NCI-H748 treated with DMSO at 0.1 percent for 48 hours (cell line): ENCODE measurements at regions not wholly inside any gene's neighbourhood (a gene's known extent, or its start where the extent isn't known, plus 50 kb on each side); places are given as distances from the start of the nearest gene placed in this dataset.
"Not testable (repeated sequence)": the region's sequence is repeated elsewhere in the genome, so short reads cannot be mapped to it uniquely, and the experiment has no call there.

ENCODE experiments used
- DNase-seq: peaks from one replicate; lab custom pipeline; 2025; lab: John Stamatoyannopoulos, UW

DNA sequence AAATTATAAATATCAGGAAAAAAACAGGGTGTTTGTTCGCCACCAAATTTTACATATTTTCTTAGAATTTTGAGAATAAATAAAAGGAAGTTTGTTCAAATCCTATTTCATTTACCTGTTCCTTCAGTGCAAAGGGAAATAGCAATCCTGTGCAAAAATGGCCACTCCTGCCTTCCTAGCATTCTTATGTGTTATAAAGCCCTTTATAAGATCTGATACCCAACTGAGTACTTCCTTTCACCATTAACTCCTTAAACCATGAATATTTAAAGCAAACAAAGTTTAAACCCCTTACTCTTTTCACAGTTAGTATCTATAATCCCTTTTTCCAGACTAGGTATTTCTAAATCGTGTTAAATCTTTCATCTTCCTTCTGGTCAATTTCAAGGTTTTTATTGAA lies 427.8 kb downstream of the NR4A2 start:
- DNase-seq, result no peak

DNA sequence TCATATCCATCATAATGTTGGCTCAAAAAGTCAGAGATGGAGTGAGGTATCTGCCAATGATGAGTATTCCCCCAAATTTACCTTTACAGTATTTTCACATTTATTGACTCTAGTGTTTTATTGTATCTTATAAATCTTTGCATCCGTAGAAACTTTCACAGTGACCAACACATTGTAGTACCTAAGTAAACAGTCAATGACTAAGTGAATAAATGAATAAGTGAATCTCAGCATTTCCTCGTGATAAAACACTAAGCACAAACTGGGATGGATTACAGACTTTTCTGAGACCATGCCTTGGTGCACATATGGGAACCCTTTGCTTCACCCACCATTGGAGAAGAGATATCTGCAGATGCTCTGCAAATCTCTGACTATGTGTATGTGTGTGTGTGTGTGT lies 429.9 kb downstream of the NR4A2 start:
- DNase-seq, result no peak

DNA sequence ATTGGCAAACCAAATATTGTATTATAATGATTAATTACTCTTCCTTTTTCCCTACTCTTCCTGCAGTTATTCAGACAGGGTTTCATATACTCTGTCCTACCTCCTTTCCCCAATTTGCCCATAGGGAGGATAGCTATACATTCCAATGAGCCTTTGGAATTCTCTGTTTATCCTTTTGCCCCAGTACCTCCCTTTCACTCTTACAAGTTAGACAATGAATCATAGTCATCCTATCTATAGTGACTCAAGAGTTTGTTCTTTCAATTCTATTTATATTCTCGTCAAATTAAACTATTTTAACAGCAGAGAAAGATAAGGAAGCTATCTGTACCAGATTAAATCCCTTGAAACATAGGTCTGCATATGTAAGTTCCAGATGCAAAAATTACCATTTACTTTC lies 437.5 kb downstream of the NR4A2 start:
- DNase-seq, result no peak

DNA sequence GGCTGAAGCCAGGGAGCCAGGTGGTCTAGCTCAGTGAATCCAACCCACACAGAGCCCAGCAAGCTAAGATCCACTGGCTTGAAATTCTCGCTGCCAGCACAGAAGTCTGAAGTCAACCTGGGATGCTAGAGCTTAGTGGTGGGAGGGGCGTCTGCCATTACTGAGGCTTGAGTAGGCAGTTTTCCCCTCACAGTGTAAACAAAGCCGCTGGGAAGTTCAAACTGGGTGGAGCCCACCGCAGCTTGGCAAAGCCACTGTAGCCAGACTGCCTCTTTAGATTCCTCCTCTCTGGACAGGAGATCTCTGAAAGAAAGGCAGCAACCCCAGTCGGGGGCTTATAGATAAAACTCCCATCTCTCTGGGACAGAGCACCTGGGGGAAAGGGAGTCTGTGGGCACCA lies 452.1 kb downstream of the NR4A2 start:
- peak; percentile 21 for DNase-seq

DNA sequence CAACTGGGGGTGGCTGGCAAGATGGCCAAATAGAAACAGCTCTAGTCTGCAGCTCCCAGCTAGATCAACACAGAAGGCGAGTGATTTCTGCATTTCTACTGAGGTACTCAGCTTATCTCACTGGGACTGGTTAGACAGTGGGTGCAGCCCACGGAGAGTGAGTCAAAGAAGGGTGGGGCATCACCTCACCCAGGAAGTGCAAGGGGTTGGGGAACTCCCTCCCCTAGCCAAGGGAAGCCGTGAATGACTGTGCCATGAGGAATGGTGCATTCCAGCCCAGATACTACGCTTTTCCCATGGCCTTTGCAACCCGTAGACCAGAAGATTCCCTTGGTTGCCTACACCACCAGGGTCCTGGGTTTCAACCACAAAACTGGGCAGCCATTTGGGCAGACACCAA lies 452.6 kb downstream of the NR4A2 start:
- not testable (repeated sequence) for DNase-seq

DNA sequence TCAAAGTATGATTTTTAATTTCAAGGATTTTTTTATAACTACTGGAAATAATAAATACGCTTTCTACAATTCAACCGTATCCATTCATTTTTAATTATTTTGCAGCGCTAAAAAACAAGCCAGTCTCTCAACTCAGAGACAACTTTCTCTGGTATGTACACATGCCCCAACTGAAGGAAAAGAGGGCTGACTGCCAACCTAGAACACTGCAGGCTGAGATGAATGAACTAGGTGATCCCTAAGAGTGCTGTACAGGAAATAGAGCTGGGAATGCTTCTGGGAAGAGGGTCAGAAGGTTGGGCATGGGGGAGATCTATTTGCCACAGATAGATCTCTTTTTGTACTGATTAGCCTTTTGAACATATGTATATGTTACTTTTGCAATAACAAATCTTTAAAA lies 460.1 kb downstream of the NR4A2 start:
- no peak for DNase-seq

DNA sequence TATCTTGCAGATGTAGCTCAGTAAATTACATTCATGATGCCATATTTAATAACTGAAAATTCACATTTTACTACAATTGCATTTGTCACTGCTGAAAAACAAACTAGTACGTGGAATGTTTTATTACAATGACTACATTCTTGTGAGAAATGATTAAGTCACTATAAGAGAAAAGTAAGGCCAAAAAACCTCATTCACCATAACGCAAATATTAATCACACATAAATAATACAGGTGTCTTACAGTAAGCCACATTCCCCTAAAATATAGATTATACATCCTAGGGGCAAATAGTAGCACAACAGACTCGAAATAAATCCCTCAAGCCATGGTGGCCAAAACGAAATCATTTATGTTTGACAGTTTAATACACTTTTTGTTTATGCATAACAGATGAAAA lies 460.6 kb downstream of the NR4A2 start:
- DNase-seq, result no peak

DNA sequence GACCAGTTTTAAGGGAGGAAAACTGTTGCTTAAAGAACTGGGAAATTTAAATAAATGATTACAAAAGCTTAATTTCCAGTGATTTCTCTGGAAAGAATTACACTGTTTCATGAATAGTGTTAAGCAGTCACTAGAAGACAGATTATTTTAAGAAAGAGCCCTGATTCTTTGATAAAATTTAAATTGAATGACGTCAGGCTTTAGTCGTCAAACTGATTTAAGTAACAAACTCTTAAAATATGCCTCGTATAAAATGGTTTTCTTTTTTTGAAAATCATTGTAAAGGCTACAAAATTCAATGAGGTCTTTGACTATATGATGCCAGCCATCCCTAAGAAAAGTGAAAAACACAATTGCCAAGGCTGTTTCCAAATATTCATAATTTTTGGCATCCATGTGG lies 465.0 kb downstream of the NR4A2 start:
- no peak for DNase-seq

DNA sequence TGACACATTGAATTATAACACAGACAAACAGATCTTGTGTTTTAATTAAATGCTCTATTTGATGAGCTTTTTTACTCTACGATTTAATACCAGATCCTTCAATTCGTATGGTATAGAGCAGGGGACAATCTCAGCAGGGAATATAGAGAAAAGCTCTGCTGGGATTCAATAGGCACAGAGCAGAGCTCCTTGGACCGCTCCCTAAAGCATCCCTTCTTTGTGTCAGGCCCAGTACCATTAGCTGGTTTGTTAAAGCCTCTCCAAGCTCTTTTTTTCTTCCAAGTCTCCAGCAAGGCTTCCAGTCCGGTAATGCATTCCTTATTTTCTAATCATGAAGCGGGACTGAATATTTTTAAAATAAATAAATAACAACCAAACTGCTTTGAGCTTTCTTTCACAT lies 466.0 kb downstream of the NR4A2 start:
- DNase-seq, result no peak

DNA sequence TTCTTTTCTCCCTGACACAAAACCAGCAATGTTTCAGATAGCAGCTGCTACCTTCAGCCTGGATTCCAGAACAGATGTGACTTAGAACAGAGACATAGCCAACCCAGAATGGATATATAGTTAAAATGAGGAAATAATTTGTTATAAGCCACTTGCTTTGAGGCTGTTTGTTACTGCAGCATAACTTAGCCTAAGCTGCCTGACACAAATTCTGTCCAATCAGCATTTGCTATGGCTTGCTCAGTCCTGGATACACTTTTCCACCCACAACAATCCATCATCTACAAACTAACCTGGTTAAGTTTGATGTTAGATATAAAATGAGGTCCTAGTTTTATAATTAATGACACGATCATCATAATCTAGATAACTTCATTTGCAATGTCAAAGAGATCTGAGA lies 480.4 kb downstream of the NR4A2 start:
- DNase-seq, result no peak

DNA sequence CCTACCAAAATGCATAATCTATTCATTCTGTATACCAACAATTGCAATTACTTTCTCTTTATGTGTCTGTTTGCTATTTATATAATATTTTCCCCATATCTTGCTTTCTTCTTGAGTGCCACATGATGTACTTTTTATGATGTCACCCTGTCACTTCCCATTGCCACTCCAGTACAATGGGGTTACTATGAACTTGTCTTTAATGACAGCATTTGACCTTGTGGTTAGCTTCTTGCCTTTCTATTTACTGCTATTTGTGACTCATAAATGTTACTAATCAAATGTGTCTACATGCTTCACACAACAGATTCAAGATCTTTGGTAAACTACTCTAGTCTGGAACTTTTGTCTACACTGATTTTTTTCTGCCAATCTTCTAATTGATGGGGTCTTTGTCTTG lies 486.3 kb downstream of the NR4A2 start:
- no peak for DNase-seq

DNA sequence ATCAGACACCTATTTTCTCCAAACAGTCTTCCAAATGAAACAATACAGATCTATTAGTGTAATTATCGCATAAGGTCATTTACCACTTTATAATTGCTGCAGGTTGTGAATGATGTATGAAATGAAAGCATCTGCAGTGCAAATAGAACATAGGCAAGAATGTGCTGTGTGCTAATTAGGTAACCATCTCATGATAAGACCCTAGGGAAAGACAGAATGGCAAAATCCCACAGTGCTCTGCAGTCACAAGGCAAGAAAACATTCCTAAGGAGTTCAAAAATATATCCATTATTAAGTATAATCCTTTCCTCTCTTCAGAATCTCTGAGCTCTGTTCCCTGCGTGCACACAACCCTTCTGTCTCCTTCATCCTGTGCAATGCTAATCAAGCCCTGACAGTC lies 488.1 kb downstream of the NR4A2 start:
- DNase-seq, result no peak

DNA sequence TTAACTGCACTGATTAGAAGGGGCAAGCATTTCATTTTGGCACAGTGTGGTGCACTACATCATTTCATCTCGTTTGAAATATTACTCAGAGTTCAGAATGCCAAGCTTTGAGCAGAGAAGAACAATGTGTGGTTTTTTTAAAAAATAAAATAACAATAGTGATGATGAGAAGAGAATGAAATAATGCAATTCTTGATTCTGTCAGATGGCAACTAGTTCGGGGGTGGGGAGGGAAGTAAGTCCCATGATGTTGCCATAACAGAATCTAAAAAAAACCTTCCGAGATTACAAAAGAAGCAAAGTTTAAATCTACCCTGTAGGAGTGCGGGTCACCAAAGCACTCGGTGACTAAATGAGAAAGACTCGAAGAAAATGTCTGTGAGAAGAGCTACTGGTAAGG lies 490.4 kb downstream of the NR4A2 start:
- DNase-seq, result no peak

DNA sequence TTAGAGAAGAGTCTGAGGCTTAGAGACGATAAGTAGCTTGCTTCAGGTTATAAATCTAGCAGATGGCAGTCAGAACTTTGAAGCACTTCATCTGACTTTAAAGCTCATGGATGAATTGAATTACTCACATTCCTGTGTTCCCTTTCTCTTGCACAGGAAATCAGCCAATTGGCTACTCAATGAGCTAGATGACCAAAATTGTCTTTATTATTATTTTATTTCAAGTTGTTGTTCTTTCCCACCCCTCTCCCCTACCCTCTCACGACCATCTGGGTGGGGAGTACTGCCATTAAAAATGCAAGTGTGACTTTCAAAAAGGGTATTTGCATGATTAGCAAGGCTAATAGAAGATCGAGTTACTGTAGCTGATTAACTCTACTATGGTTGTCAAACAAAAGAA lies 491.1 kb downstream of the NR4A2 start:
- no peak for DNase-seq

DNA sequence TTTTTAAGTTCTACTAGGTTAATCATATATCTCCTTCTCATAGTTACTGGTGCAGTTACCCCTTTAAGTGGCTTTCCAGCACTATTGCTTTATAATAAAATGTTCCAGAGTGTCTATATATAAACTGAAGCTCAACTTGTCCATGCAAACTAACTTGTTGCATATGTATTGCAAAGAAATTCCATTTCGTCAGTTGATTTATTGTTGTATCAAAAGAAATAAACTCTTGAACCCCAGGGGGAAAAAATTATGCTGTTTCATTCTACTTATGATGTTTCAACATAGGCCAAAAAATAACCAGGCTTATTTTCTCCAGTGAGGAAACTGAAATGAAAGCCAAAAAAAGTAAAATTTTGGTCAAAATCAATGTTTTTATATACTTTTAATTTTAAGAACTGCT lies 491.9 kb downstream of the NR4A2 start:
- DNase-seq, result no peak

DNA sequence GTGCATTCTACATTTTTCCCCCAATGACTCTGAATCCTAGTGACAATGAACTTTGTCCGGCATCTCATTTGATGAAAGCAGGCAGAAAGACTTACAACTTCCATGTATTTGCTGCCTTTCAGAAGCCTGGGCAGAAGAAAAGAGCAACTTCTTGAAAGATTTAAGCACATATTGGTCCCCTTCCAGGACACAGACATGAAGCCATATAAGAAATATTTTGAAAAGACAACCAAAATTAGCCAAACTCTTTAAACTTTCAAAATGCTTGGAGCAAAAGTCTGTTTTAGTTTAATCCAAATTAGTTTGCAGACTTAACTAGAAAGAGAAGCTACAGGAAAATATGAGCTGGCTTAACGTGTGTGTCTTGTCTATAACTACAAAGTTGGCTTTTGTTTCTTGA lies 492.5 kb downstream of the NR4A2 start:
- DNase-seq, result no peak

DNA sequence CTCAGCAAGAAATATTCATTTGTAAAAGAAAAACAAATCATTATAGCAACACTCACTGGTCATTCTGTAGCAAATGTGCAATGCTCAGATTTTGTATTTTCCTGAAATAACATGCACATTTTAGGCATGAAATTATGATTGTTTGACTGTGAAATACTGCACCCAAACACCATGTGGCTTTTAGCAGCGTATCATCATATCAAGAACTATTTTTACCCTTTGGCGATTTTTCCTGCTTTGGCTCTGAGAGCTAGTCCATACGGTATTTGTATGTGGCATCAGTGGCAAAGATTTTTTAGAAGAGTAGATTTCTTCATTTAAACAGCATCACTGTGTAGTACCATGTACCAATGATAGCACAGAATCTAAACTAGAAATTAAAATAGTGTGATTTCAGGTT lies 493.1 kb downstream of the NR4A2 start:
- no peak for DNase-seq

DNA sequence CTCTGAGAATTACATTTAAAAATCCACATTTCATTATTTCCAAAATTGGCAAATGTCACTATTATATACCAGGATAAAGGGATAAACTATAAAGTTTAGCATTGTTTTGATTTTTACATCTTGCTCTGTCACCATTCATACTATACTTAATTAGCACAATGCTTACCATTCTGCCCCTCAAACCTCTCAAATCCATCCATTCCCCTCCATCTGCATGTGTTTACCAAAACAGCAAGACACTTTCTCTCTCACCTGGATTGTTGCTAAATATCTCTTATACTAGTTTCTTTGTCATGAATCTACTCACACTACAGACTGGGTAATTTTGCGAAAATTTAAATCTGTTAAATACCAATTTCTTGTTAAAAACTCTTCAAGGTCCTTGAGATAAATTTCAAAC lies 496.1 kb downstream of the NR4A2 start:
- DNase-seq, result no peak

DNA sequence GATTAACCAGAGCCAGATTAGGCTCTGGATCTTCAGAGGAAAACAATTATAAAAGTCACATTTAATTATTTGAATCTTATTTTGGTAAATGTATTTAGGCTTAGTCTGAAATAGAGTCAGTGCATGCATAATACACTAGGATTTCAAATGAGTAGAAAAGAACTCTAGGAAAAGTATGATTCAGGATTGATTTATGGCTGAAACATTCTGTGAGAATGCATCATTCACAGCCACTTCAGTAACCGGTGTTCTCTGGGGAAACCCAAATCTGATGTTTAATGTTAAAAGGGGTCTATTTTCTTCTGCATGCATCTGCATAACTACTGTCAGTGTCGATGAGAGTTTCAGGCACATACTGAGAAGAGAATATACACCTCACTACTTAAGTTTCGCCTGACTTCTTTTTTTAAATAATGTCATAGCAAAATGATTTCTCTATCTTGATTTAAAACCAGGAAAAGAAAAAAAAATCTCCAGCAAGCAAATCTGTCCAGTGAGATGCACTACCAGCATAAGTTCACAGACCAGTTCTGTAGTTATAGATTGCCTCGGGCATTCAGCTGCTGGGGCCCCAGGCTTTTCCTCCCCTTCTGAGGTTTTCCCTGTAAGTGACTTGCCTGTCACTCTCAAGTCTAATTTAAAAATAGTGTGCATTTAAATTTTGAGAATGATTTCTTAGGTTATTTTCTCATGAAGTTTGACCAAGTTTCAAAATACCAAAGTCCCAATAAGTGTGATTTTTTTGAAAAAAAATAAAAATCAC lies 501.5 kb downstream of the NR4A2 start:
- no peak for DNase-seq

DNA sequence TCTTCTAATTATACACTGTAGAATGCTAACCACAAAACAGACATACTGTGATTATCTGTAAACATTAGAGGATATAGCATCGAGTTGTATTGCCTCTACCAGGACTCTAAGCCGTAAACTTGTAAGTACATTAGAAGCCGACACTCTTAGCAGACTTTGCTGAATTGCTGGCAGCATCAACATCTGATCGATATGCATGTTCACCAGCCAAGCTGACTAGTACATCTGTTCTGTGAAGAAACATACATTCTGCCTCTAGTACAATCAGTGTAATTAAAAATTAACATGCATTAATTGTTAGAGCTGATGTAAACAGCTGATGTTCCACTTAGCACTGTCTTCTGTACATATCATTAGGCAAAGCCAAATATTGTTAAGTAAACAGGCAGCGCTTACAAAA lies 502.2 kb downstream of the NR4A2 start:
- DNase-seq, result peak; percentile 7

DNA sequence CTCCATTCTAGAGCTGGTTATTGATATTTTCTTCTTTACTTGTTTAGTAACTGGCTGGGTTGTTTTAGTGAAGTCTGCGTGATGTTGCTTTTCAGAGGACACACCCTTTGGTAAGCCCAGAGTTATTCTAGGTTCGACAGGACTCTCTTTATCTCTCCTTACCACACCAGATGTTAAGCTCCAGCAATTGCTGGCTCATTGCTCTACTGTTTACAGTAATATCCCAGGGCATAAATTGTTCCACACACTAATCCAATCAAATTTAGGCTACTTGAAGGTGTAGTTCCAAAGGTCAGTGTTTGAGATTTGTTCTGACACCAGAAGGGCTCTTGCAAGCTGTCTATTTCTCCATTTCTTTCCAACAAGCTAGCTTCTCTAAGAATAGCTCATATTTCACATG lies 506.6 kb downstream of the NR4A2 start:
- no peak for DNase-seq

DNA sequence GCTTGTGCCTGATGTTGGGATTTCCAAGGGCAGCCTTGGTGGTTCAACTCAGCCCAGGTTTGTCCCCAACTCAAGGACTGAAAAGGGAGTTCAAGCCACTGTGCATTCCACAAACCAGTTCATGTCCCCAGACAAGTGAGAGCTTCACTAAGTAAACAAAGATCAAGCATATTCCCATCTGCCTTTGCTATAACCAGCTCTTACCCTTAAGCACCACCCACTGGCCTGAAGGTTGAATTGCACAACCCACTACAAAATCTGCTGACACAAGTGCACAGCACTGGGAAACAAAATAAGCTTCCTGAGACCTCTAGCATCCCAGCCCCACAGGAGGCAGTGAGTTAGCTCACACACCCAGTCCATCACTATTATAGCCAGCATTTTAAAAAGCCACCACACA lies 516.7 kb downstream of the NR4A2 start:
- DNase-seq, result peak; percentile 3

DNA sequence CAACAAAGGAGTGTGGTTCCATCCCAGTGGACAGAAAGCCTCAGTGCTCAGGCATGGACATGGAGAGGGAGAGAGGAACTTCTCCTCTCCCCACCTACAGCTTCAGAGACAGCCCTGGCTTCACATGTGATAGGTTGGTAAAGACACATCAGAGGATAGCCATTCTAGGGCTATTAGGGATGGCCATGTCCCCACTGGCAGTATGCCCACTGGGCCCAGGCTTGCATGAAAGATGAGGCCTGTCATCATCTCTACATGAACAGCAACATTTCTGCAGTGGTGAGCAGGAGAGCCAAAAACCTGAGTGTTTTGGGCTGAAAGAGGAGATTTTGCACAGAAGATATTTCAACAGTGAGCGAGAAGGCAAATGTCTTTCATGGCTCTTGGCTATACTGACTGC lies 517.2 kb downstream of the NR4A2 start:
- DNase-seq, result no peak

DNA sequence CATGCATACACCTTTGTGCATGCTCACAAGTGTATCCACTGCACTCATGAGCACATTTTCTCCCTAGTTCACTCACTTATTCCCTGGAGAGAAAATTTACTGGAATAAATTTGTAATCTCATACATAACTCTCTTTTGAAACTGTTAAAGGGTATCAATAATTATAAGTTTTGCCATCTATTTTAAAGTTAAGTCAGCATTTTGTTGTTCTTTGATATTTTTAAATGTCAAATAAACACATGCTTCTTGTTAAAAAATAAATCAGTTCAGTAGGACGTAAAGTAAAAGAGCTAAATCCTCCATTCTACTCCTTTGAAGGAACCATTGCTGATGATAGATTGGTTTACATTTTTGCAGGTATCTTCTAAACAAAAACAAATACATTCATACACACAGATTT lies 522.1 kb downstream of the NR4A2 start:
- DNase-seq, result no peak

DNA sequence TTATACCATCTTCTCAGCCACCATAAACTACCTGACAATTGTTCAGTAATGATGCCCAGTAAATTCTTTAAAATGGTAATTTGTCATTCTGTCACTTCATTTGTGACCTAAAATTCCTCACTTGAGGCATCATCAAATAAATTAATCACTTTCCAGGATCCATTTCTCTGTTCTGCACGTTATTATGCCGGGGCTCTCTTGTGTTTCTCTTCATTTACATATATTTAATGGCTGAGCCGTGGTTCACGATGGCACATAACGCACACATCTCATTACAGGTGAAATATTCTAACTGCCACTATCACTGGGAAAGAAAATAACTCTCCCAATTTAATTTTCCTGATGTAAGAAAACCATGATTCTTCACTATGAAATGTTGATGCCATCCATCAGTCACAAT lies 529.6 kb downstream of the NR4A2 start:
- DNase-seq, result no peak
